ENCODE measurements at regions not wholly inside any gene's neighbourhood (a gene's known extent, or its start where the extent isn't known, plus 50 kb on each side); places are given as distances from the start of the nearest gene placed in this dataset.

GRCh38 chr13:111474136-111475002, 153.9 kb downstream of the TEX29 start:
- Histone ChIP-seq H3K27me3 (peaks cover 0 to 33% (median 0%) of the 10 kb centered on the region in 4 donors), H3K4me3 (no peak overlapping the region), H3K27ac (no peak overlapping the region), H3K9me3 (no peaks in the 10 kb centered on the region), H3K36me3 (no peaks in the 10 kb centered on the region), H3K4me1 (peaks cover 0 to 18% (median 4%) of the 10 kb centered on the region in 3 donors)
- no peak for TF ChIP-seq POLR2A (IDR thresholded peaks at IDR 0.05)
- TF ChIP-seq CTCF (IDR thresholded peaks at IDR 0.05): peak; percentile 12 to 67 (median 56)
- intact Hi-C loops (cut with DNase I): loop anchor here (2.0 kb wide), 1 partner anchor 970 kb away; no protein-coding TSS in a partner anchor
- no peak for DNase-seq
- 57 to 70% methylated on average over 11 to 17 of the region's 23 CpGs for WGBS, 2 donors

GRCh38 chr13:111475488-111475887, 155.0 kb downstream of the TEX29 start:
- Histone ChIP-seq H3K4me1 (peaks cover 0 to 18% (median 4%) of the 10 kb centered on the region in 3 donors), H3K9me3 (no peaks in the 10 kb centered on the region), H3K27me3 (peaks cover 0 to 43% (median 0%) of the 10 kb centered on the region in 4 donors), H3K36me3 (no peaks in the 10 kb centered on the region), H3K4me3 (no peak overlapping the region), H3K27ac (no peak overlapping the region)
- intact Hi-C loops (cut with DNase I): loop anchor here (2.0 kb wide), 1 partner anchor 969 kb away; no protein-coding TSS in a partner anchor
- WGBS, 2 donors: 74 to 76% methylated on average over 5 to 7 of the region's 8 CpGs
- TF ChIP-seq POLR2A (IDR thresholded peaks at IDR 0.05): no peak
- TF ChIP-seq CTCF (IDR thresholded peaks at IDR 0.05): no peak
- no peak for DNase-seq

- 50 to 76% methylated on average over 6 of the region's 6 CpGs for WGBS, 2 donors
- H3K4me3 ChIP-seq: no peak overlapping the region
- no peaks in the 10 kb centered on the region for H3K36me3 ChIP-seq
- H3K27ac ChIP-seq: no peak overlapping the region
- H3K27me3 ChIP-seq: peaks cover 0 to 40% (median 0%) of the 10 kb centered on the region in 4 donors
- TF ChIP-seq CTCF (IDR thresholded peaks at IDR 0.05) (no peak), POLR2A (IDR thresholded peaks at IDR 0.05) (no peak)
- no peak for DNase-seq
- H3K9me3 ChIP-seq: no peaks in the 10 kb centered on the region
- peaks cover 0 to 18% (median 4%) of the 10 kb centered on the region in 3 donors for H3K4me1 ChIP-seq
- intact Hi-C loops (cut with DNase I): no loop called here
Measured at GRCh38 chr13:111476197-111476596, 155.8 kb downstream of the TEX29 start.

- 77 to 88% methylated on average over 3 to 6 of the region's 14 CpGs for WGBS, 2 donors
- peaks cover 0 to 18% (median 4%) of the 10 kb centered on the region in 3 donors for H3K4me1 ChIP-seq
- H3K27ac ChIP-seq: no peak overlapping the region
- intact Hi-C loops (cut with DNase I): no loop called here
- no peak for DNase-seq
- no peaks in the 10 kb centered on the region for H3K36me3 ChIP-seq
- peaks cover 0 to 25% (median 0%) of the 10 kb centered on the region in 4 donors for H3K27me3 ChIP-seq
- TF ChIP-seq POLR2A (IDR thresholded peaks at IDR 0.05) (no peak), CTCF (IDR thresholded peaks at IDR 0.05) (no peak)
- H3K9me3 ChIP-seq: no peaks in the 10 kb centered on the region
- H3K4me3 ChIP-seq: no peak overlapping the region
Measured at GRCh38 chr13:111479412-111479811, 159.0 kb downstream of the TEX29 start.

- Histone ChIP-seq H3K4me1 (peaks cover 0 to 13% (median 4%) of the 10 kb centered on the region in 3 donors), H3K4me3 (no peak overlapping the region), H3K36me3 (no peaks in the 10 kb centered on the region), H3K27ac (no peak overlapping the region), H3K27me3 (peaks cover 0 to 25% (median 0%) of the 10 kb centered on the region in 4 donors), H3K9me3 (no peaks in the 10 kb centered on the region)
- intact Hi-C loops (cut with DNase I): no loop called here
- WGBS, 2 donors: 79 to 87% methylated on average over 7 to 8 of the region's 8 CpGs
- no peak for TF ChIP-seq CTCF (IDR thresholded peaks at IDR 0.05)
- TF ChIP-seq POLR2A (IDR thresholded peaks at IDR 0.05): no peak
- DNase-seq: no peak
Measured at GRCh38 chr13:111480503-111480902, 160.1 kb downstream of the TEX29 start.
